GM21367 (cell line): ENCODE measurements at regions not wholly inside any gene's neighbourhood (a gene's known extent, or its start where the extent isn't known, plus 50 kb on each side); places are given as distances from the start of the nearest gene placed in this dataset.
"Not testable (repeated sequence)": the region's sequence is repeated elsewhere in the genome, so short reads cannot be mapped to it uniquely, and the experiment has no call there.

Experiments used
- ATAC-seq: cut with Tn5 transposase; IDR thresholded peaks from one replicate; pipeline ENCODE4 v1.9.1; 2021; ENCODE audit not compliant: unreplicated experiment

DNA sequence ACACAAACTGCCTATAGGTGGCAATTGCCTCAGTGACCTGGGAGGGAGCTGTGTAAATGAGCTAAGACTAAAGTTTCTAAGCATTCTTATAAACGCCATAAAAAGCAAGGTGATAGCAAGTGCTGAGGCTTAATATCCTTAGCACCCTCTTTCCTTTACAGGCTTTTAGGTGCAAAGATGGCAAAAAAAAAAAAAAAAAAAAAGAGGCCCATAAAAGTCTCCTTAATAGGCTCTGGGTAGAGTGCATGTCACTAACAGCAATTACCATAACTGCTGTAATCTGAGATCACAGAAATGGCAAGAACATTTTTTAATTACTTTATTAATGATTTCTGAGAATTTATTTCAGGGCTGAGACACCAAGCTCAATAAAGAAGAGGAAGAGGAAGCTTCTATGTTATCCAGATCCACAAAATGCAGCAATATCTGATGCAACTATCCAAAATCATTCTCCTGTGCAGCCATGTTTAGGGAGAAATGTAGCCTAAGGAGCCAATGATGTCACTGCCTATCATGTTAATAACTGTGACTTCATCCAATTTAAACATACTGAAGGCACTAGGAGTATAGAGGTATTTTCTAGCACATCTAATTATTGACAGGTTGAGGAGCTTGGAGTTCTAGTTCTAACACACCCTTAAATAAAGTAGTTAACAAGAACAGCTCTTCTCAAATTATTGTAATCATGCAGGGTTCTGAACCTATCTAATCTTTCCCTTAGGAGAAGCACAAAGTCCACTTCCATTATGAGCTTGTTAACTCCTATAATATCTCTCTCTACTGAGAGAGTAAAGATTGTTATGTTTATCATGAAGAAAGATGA is 804.3 kb upstream of the ACVR2A start:
- no peak for ATAC-seq

DNA sequence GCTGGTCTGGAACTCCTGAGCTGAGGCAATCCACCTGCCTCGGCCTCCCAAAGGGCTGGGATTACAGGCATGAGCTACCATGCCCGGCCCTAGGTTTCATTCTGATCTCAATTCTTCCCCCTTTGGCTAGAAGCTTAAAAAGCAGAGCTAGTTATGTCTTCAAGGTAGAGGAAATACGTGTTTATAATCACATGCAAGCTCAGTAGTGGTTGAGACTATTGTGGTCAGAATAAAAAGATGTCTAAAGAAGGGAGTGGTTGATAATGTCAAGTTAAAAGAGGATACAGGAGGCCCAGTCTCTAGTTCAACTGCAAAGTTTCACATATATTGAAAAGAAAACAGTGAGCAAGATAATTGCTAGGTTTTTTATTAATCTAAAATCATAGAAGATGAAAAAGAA is 807.8 kb upstream of the ACVR2A start:
- ATAC-seq = no peak

DNA sequence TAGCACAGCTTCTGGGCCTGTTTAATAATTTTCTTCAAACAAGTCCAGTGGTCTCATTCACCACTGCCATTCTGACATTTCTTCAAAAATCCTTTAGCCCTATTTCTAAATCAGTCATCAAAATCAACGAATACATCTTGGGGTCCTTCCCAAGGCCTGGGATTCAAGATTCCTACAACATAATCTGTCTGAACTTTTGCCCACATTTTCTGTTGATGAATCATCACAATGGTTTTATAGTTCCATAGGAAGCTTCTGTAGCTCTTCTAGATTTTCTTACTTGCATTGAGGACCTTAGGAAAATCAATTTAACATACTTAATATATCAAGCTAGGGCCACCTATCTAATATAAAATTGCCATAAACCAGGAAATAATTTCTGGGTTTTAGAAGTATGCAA is 811.8 kb upstream of the ACVR2A start:
- no peak for ATAC-seq

DNA sequence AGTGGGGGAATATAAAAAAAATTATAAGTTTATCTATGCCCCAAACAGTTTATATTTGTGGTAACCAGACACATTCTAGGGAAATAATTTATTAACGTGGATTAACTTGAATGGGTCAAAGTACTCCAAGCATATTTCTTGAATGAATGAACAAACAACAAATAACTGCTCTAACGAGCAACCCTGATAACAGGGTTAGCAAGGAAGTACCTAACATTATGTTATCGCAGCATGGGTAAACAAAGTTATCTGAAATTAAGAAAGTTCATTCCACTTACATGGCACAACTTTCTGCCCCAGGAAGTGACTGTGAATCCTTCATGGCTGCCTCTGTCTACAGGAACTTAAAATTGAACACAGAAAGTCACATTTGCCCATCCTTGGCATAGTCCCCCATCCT is 812.9 kb upstream of the ACVR2A start:
- no peak for ATAC-seq

DNA sequence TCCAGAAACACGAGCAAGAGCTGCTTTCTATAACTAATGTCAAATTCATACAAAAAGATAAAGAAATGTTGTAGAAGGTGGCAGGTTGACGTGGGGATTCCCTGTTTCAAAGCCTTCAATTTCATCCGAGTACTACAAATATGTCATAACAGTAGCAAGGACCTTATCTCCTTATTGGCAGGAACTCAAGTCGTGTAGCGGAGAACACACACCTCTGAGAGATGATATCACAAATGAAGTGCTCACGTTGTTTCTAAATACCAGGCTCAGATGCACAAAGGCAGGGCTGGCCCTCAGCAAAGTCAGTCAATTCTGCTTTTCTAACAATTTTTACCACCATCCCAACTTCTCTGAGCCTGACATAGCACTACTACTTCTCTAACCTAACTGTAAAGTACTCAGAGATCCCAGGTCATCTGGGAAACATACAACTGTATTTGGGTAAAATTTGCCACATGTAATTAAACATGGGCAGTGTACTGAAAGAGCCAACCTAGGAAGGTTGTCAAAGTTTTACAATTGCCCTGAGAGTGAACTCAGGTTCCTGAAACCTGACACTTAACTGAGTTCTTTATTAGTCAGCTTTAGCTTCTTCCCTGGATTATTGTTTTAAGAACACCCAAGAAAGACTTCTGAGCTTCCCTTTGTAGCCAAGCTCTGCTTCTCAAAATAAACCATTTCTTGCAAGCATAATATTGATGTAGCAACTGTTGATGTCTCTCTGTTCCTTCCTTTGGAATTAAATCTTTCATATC is 813.7 kb upstream of the ACVR2A start:
- ATAC-seq = no peak

DNA sequence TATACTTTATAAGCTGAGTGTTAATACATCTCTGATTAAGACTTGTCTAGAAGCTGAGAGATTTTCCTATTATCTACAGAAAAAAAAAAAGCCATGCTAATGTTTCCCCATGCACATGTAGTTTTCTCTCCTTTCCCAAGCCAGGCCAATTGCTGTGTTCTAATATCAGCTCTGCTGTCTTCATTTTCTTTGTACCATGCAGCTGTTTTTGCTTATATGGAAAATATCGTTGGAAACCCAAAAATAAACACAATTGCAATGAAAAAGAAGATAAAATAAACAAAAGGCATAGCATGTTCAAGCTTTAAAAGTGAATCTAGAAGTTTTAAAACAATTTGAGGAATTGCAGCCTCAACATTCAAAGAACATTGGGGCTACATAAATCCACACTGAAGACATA is 817.4 kb upstream of the ACVR2A start:
- ATAC-seq = no peak

DNA sequence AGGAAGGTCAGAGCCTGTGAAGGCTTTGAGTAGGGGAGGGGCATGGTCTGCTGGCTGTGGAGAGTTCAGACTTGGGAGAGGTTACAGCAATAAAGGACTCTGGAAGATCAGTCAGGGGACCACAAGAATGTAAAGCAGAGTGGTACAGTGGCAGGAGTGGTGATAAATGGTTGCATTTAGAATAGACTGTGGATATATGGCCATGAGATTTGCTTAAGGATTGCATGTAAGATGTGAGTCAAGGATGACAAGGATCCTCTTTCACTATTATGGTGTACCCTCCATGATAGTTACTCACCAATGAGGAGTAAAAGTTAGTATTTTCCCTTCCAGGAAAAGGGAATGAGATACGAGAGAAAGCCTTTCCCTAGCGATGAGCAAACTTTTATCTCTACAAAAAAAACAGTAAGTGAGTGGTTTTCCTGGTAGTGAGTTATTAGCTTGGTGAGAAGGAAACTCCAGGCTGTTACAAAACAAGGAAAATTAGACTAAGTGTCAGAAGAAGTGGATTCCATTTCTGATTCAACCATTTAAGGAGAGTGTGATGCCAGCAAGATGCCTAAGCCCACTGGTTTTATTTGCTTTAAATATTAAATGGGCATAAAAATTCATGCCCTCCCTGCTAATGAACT is 818.0 kb upstream of the ACVR2A start:
- ATAC-seq = no peak

DNA sequence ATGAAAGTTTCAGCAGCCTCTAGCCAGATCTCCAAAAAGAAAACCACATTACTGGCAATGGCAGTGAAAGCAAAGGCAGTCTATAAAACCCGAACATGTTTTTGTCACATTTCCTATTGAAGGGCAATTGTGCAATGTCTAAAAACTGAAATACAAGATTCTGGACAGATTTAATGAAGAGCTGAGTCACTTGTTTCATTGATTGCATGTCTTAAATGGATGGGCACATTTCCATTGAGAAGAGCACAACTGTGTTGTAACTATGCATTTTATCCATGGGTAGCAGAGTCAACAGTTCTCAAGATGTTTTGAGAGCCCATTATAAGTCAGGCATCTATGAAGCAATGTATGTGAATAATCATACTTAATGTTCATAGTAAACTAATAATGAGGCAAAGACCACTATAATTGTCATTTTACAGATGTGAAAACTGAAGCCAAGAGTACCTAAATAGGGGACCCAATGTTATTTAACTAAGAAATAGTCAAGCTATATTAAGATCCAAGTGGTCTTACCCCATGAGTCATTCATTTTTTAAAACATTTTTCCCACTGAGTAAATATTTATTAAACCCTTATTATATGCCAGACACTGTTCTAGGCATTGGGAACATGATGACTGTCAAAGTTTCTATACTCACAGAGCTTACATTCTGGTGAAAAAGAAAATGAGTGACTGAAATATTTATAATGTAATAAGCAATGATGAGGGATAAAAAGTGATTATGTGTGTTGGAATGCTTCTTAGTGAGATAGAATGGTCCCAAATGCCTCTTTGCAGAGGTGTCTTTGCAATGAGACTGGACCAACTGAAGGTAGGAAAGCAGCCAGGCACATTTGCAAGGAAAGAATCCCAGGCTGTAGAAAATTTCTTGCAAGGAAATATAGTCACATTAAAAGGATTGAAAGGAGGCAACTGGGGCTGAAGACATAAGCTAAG is 818.9 kb upstream of the ACVR2A start:
- no peak for ATAC-seq

DNA sequence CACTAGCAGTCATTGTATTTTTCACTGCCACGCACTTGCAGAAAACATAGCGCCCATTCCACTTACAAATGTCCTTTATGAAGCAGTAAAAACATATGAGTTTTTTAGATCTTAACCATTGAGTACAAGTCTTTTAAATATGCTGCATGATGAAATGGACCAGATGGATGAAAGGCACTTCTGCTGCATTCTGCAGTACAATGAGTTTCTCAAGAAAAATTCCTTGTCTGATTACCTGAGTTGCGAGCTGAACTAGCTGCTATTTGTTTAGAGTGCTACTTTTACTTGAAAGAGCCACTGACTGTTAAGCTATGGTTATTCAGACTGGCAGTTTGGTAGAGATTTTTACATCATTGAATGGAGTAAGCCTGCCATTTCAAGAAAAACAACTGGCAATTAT is 825.5 kb upstream of the ACVR2A start:
- ATAC-seq = no peak

DNA sequence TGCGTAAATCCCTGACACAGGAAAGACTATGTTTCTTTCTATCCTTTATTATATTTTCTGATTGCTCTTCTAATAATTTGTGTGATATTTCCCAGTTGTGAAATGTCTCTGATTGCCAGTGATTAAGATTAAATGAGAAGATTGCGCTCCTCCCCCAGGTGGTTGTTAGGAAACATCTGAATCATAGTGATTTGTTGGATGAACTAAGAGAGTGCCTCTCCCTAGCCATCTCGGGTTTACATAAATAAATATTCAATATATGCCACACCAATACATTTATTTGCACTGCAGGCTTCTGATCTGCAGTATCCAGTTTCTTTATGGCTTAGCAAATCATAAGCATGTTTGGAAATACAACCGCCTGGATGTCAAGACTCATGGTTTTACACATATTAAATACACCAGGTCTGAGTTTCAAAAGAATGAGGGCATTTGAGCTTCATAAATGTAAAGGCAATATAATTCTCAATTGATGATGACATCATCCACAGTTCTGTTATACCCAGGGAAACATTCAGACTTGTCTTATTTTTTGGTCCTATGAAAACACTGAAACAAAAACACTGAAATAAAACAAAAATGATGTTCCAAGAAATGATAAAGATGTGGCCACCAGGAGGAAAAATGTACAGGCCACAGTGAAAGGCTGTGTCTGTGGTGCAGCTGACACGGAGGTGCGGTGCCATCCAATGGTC is 826.7 kb upstream of the ACVR2A start:
- no peak for ATAC-seq

DNA sequence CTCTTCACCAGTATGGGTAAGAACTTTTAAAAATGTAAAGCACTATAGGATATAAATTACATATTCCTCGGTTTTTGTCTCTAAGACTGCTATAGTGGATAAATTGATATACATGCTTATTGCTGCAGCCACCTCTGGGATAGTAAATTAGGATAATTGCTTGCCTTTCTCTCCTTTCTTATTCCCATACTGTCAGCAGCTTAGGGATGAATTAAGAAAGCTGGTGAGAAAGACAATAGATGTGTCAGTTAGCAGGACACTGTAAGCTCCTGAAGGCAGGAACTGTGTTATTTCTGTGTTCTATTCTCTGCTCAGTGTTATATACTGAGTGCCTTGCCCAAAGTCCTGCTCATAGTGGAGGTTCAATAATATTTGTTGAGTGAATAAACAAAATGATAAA is 828.6 kb upstream of the ACVR2A start:
- ATAC-seq = no peak

DNA sequence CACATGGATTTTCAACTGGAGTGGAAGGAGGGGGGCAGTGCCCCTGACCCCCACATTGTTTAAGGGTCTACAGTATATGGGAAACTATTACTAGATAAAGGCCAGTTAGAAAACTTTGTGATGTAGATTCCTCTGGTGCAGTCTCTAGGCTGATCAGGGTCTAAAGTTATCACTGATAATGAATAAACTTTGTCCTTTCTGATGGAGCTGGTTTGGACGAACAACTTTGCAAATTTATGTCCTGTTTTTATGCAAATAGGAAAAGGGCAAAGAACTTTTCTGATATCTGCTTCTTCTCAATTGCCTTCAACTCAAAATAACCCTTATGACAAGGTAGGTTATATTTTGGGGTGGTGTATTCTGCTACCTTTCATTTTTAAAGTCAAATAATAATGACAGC is 829.2 kb upstream of the ACVR2A start:
- no peak for ATAC-seq

DNA sequence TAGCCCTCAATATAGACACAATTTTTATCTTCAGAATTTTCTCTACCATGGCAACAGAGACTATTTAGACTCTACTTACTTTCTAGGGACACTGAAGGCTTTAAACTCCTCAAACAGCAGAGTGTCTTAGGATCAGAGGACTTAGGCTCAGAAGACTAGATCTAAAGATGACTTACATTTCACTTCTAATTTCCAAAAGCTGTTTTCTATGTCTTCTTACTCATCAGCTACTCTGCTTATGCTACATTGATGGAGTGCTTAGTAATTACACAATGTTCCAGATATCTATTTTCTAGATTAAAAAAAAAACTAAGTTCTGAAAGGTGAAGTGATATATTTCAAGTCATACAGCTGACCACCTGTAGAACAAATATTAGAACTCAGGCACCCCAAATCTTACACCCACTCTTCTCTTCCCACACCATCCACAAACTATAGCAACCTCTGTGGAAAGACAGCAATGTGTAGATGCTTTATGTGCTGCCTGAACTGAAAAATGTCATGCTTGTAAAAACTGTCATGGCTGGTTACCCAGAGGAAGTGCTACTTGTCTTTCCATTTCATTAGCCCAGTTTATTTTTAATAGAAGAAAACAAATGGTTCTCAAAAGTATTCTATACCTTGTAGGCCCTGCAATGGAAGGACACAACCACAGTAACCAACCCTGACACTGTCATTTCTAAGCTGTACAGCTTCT is 831.0 kb upstream of the ACVR2A start:
- no peak for ATAC-seq

DNA sequence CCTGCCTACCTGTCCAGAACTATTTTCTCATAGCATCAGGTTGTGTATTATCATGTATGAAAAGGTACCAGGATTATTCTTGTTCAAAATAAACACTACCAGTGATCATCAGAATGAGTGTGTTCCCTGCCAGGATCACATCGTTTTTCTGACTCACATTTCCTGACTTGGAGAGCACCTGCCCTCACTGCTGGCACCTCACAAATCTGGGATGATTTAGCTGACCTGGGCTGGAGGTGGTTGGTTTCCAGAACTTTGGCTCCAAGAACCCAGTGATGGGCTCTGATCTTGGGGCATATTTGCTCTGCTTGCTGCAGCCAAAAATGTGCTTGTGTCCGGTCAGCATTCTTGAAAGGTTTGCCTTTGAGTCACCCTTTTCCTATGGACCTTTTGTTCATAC is 836.3 kb upstream of the ACVR2A start:
- no peak for ATAC-seq

DNA sequence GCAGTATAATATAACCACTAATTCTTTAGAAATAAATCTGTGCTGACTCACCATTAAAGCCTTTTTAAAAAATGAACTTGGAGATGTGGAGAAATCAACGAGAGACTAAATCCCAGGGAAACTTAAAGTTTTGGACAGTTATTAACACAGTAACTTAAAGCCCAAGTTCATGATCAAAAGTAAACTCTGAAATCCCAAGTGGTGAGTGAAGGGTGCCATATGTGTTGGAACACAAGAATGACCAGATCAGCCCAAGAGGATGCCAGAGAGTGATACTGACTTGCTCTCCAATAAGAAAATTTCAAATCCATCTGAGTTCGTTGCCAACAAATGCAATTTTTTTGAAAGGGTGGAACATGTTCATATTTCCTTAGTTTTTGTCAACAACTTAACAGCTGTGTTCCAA is 838.1 kb upstream of the ACVR2A start:
- ATAC-seq = no peak

DNA sequence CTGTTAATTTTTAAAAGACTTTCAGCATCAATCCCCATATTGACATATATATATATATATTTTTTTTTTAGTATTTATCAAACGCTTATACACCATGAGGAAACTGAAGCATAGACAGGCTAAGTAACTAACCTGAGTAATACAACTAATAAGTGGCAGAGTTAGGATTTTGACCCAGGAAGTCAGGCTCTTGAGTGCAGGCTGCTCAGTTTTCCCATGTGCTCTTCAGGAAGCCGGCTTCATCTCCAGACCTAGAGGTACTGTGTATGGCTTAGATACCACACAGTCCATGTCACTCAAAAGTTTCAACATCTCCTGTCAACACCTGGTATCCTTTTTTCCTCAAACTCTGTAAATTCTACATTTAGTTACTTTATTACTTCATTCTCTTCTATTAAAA is 841.7 kb upstream of the ACVR2A start:
- ATAC-seq = no peak

DNA sequence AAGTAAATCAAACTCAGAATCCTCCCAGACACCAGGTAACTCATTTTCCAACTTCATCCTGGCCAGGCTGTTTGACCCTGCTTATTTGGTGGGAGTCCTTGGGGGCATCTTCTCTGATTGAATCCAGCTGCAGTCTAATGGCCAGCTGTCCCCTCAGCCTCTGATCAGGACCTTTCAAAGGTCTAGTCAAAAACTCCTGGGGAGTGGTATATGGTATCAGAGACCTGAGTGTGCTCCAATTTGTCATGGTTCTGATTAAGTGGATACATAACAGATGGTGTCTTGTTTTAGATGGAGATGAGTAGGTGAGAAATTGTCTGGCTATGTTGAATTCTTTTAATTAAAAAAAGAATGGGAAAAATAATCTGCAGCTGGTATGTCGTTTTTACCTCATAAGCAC is 842.6 kb upstream of the ACVR2A start:
- ATAC-seq = no peak

DNA sequence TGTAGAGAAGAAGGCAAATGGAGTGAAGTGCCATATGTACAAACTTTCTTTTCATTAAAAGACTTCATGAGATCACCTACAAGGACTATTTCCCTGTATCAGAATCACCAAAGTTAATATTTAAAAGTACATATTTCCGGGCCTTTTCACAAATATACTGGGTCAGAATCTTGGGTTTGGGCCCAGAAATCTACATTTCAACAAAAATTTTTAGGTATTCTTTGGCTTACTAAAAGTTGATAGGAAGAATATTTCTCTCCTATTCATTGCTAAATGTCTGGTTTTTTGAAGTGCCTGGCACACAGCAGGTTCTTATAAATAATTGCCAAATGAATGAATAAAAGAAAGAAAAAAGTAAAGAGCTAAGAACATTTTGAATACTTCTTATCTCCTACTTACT is 843.8 kb upstream of the ACVR2A start:
- ATAC-seq = no peak

DNA sequence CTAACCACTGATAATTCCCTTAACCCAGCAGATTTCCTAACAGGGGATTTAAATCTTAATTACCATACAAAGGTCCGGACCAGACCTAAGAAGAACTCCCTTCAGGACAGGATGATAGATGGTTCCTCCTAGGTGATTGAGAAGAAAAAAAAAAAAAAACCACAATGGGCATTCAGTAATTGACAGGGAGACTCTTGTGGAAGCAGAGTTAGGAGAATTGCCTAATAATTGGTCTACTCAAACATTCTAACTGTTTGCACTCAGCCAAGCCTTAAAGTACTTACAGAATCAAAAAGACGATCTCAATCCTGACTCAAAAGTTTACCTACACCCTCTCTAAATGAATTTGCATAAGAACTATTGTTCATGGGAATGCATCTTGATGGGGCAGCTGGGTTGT is 844.7 kb upstream of the ACVR2A start:
- ATAC-seq = not testable (repeated sequence)

DNA sequence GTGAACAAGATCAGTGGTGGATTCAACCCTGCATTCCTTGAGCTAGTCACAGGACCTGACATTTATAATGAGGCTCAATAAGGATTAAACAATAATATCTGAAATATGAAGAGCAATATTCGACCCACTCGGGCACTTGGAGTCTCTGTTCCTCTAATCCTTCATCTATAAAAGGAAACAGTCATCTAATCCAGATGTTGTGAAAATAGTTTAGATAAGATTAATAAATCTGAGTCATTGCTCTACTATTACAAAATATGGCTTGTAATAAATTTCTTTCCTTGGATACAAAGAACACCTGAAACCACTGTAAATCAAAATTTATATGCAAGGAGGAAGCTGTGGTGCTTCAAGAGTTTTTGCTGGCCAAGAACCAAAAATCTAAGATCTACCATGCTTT is 846.9 kb upstream of the ACVR2A start:
- ATAC-seq = no peak
